ENCODE measurements at regions not wholly inside any gene's neighbourhood (a gene's known extent, or its start where the extent isn't known, plus 50 kb on each side); places are given as distances from the start of the nearest gene placed in this dataset.

DNA sequence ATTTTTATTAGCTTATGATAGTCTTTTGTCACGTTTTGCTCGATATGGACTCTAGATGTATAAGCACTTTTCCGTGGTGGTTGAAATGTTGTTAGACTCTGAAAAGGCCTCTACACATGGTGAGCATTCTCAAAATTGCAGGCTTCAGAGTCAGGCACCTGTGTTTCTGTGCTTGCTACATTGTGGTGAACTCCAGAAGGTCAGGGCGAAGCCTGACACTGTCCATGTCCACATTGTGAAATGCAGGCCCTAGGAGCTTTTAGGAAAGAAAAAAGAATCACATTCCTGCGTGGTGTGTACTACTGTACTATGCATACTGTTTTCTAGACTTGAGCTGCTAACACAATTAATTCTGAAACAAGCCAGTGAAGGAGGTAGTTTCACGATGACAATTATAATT, 86.3 kb downstream of the HS3ST1 start:
- H3K27me3 Mint-ChIP-seq = no peaks in the 10 kb centered on the region
- H3K27ac Mint-ChIP-seq = no peak overlapping the region
- no peaks in the 10 kb centered on the region for H3K9me3 Mint-ChIP-seq
- ATAC-seq = no peak
- no peak overlapping the region for H3K4me3 Mint-ChIP-seq
- peaks cover 49% of the 10 kb centered on the region for H3K4me1 Mint-ChIP-seq
- no peaks in the 10 kb centered on the region for H3K36me3 Mint-ChIP-seq

DNA sequence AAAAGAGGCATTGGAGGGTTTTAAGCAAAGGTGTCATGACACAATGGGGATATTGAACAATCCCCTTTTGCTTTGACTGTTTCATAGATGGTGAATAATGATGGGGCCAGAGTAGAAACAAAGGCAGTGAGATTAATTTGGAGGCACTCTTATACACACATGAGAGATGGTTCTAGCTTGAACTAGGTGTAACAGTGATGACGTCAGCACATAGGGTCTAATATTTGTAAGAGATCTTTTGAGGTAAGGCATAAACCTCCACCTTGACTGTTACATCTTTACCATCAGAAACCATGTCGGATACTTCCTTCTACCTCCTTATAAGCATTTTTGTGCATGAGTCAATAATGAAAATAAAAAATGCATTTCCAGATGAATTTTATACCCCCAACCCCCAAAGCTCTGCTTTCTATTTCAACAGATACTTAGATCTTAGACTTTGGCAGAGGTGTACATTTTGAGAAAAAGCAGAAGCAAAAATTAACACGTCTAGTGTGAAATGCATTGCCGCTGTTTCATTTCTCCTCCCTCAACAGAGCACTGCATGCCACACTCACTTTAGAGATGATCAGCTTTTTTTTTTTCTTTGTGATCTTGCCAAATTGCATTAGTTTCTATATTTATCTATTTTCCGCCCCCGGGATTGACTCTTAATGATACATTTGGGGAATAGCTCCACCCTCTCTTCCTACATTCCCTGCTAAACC, 87.2 kb downstream of the HS3ST1 start:
- Mint-ChIP-seq H3K9me3 (no peaks in the 10 kb centered on the region), H3K4me3 (no peak overlapping the region), H3K27me3 (no peaks in the 10 kb centered on the region), H3K4me1 (peaks cover 58% of the 10 kb centered on the region), H3K36me3 (no peaks in the 10 kb centered on the region), H3K27ac (peak overlapping the region; percentile 5)
- peak; percentile 46 for ATAC-seq

DNA sequence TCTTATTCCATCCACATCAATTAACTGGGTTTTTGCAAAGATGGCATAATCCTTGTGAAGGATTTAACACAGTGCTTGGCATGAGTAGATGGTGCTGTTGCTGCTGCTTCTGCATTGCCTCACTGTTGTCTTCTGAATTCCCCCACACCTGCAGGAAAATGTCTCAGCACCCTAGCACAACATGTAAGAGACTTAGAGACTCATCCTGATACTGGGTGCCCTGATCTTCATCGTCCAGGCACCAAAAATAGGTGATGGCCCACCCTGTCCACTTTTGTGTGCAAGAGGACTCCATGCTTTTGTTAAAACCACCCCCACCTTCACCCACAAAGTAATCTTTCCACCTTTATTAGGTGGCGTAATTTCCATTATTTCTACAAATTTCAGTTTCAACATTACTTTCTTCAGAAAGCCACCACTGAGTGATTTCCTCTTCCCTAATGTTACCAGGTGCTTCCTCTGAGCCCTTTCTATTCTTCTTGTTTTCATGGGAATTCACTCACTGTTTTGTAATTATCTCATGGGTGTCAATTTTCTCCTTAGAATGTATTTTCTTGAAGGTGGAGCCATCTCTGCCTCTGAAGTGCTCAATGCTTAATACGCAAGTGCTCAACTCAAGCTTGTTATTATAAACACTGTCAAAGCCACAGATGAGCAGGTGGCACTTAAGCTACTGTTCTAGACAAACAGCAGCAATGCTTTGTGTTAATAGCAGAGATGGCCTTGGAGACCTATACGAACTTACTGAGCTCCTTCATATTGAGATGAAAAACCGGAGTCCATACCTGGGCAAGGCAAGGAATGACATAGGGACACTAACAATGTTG, 89.5 kb downstream of the HS3ST1 start:
- H3K27ac Mint-ChIP-seq = peak overlapping the region; percentile 62

DNA sequence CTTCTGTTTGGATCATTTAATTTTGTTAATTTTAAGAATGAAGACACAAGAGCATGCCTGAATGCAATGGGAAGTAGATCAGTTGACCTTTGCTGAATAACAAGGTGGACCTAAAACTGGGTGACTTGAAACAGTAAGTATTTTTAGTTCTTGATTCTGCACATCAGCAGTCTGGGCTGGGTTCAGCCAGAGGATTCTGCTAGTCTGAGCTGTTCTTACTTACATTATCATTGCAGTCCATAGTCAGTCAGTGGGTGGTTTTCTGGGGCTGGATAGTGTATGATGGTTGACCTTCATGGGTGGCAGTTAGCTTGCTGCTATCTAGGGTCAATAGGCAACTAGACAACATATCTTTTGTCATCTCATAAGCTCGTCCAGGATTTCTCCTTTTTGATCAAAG, 91.4 kb downstream of the HS3ST1 start:
- Mint-ChIP-seq H3K9me3 (no peaks in the 10 kb centered on the region), H3K27ac (peak overlapping the region; percentile 0)

More for the DNA sequence above, 89.5 kb downstream of the HS3ST1 start:
- Mint-ChIP-seq H3K4me1 (peaks cover 58% of the 10 kb centered on the region), H3K9me3 (no peaks in the 10 kb centered on the region), H3K36me3 (no peaks in the 10 kb centered on the region), H3K27me3 (no peaks in the 10 kb centered on the region), H3K4me3 (no peak overlapping the region)
- peak; percentile 82 for ATAC-seq

DNA sequence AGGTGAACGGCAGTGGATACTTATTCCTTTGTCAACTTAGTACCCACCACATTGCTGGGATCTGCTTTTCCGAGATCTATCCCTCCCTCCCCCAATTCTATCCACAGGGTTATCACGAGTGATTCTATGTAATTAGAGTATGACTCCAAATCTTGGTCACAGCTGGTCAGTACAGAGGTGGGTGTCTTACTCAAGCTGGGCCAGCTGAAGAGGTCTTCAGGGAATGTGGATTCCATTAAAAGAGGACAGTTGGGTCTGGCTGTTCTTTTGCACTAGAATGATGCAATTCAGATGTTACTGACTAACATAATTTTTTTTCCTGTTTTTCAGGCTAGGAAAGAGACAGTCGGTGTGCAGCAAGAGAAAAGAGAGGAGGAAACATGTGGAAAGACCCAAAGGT, 92.3 kb downstream of the HS3ST1 start:
- H3K9me3 Mint-ChIP-seq = no peaks in the 10 kb centered on the region
- peaks cover 41% of the 10 kb centered on the region for H3K4me1 Mint-ChIP-seq
- no peak for ATAC-seq
- no peaks in the 10 kb centered on the region for H3K36me3 Mint-ChIP-seq
- no peaks in the 10 kb centered on the region for H3K27me3 Mint-ChIP-seq
- H3K4me3 Mint-ChIP-seq = no peak overlapping the region
- peak overlapping the region; percentile 0 for H3K27ac Mint-ChIP-seq

More for the DNA sequence above, 91.4 kb downstream of the HS3ST1 start:
- peaks cover 49% of the 10 kb centered on the region for H3K4me1 Mint-ChIP-seq
- no peaks in the 10 kb centered on the region for H3K36me3 Mint-ChIP-seq
- no peak for ATAC-seq
- H3K27me3 Mint-ChIP-seq = no peaks in the 10 kb centered on the region
- no peak overlapping the region for H3K4me3 Mint-ChIP-seq

DNA sequence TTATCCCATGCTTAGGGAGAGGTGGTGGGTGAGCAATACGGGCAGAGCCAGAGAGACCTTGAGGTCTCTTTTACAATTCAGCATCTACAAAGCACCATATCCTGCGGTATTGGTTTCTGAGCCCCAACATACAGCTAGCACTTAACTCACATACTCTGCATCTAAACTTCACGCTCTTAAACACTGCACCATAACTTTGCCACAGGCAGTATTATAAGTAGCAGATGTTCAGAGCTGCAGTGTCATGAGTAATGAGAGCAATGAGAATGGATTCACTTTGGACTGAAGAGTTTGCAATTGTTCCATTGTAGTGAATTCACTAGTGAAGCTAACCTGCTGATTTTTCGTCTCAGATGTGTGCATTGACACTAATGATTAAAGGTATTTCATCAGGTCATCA, 93.8 kb downstream of the HS3ST1 start:
- no peaks in the 10 kb centered on the region for H3K36me3 Mint-ChIP-seq
- no peak for ATAC-seq

DNA sequence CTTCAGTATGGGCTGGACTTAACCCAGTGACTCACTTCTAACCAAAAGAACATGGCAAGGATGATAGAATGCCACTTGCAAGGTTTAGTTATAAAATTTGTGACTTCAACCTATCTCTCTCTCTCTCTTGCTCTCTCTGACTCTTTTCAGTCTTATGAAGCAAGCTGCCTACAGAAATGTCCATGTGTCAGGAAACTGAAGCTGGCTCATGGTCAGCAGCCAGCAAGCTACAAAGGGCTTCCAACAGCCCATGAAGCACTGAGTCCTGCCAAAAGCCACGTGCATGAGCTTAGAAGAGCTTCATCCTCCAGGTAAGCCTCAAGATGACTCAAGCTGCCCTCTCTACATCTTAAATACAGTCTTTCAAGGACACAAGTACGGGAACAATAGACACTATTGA, 100.3 kb downstream of the HS3ST1 start:
- peaks cover 11% of the 10 kb centered on the region for H3K36me3 Mint-ChIP-seq
- peaks cover 8% of the 10 kb centered on the region for H3K9me3 Mint-ChIP-seq
- H3K4me3 Mint-ChIP-seq = no peak overlapping the region
- no peak overlapping the region for H3K27ac Mint-ChIP-seq
- H3K4me1 Mint-ChIP-seq = peaks cover 6% of the 10 kb centered on the region
- no peak for ATAC-seq
- no peaks in the 10 kb centered on the region for H3K27me3 Mint-ChIP-seq

More for the DNA sequence above, 93.8 kb downstream of the HS3ST1 start:
- Mint-ChIP-seq H3K27me3 (no peaks in the 10 kb centered on the region), H3K27ac (no peak overlapping the region), H3K4me3 (no peak overlapping the region), H3K4me1 (peaks cover 26% of the 10 kb centered on the region), H3K9me3 (no peaks in the 10 kb centered on the region)

DNA sequence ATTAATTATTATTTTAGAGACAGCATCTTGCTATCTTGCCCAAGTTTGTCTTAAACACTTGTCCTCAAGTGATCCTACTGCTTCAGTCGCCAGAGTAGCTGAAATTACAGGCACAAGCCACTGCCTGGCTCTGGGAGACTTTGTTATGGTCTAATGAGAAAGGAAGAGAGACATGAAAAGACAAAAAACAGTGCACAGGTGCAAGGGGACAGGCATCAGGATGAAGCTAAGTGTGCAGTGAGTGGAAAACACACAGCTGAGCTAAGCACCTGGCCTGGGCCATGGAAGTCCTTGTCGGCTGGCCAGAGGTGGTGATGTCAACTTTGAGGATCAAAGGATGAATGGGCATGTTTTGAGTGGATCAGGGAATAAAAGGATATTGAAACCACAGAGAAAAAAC, 102.7 kb downstream of the HS3ST1 start:
- Mint-ChIP-seq H3K36me3 (peaks cover 17% of the 10 kb centered on the region), H3K4me1 (peaks cover 6% of the 10 kb centered on the region), H3K27ac (no peak overlapping the region), H3K9me3 (peaks cover 24% of the 10 kb centered on the region), H3K4me3 (no peak overlapping the region), H3K27me3 (no peaks in the 10 kb centered on the region)
- no peak for ATAC-seq

DNA sequence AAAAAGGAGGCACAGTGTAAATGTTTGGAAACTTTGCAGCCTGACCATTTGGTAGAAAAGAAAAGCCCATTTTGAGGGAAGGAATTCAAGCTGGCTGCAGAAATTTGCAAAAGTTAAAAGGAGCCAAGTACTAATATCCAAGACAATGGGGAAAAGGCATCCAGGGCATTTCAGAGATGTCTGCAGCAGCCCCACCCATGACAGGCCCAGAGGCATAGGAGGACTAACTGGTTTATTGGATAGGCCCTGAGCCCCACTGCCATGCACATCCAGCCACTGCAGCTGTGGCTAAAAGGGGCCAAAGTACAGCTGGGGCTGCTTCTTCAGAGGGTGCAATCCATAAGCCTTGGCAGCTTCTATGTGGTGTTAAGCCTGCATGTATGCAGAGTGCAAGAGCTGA, 104.9 kb downstream of the HS3ST1 start:
- Mint-ChIP-seq H3K4me3 (no peak overlapping the region), H3K4me1 (peaks cover 6% of the 10 kb centered on the region), H3K27me3 (no peaks in the 10 kb centered on the region), H3K36me3 (peaks cover 17% of the 10 kb centered on the region), H3K27ac (no peak overlapping the region), H3K9me3 (peaks cover 24% of the 10 kb centered on the region)
- no peak for ATAC-seq

DNA sequence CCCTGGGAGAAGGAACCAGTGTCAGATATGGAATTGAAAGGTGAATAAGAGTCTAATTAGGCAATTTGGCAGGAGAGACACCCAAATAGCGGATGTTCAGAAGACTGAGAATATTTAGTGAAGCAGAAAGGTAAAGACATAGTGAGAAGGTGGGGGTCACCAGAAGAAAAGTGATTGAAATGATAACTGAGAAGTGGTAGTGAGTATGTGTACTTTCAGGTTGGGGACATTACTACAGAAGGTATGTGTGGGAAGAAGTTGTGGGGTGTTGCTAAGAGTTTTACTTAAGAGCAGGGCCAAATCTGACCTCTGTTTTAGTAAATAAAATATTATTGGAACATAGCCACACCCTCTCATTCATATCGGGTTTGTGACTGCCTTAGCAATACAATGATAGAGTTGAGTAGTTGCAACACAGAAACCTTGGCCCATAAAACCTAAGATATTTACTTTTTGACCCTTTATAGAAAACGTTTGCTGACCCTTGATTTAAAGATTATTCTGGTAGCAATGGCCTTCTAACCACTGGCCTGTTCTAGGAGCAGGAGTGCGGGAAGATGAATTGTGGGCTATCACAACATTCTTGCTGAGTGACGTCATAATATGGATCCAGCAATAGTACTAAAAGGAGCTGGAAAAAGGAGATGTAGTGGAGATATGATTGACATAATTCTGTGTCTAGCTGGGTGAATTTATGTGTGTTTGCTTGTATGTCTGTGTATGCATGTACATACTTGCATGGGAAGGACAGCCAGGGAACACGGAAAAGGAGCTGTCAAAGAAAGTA, 115.3 kb downstream of the HS3ST1 start:
- H3K4me3 Mint-ChIP-seq = no peak overlapping the region
- peaks cover 9% of the 10 kb centered on the region for H3K36me3 Mint-ChIP-seq

DNA sequence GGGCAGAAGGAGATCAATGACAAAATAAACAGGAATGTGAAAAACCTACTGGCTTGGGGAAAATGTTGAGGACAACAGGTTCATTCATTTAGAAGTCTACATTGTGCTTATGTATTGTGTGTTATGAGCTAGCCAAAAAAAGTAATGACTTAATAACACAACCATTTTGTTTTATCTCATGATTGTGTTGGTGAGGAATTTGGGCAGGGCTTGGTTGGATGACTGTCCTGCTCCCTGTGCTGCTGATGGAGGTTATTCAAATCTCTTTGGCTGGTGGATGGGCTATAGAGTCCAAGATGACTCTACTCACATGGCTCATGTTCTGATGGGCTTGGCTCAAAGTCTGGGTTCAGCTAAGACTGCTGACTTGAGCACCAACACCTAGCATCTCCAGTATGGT, 116.3 kb downstream of the HS3ST1 start:
- H3K27me3 Mint-ChIP-seq = no peaks in the 10 kb centered on the region
- H3K27ac Mint-ChIP-seq = no peak overlapping the region
- peaks cover 14% of the 10 kb centered on the region for H3K9me3 Mint-ChIP-seq
- H3K4me1 Mint-ChIP-seq = peaks cover 8% of the 10 kb centered on the region
- H3K4me3 Mint-ChIP-seq = no peak overlapping the region
- H3K36me3 Mint-ChIP-seq = peaks cover 5% of the 10 kb centered on the region
- ATAC-seq = no peak

More for the DNA sequence above, 115.3 kb downstream of the HS3ST1 start:
- no peak overlapping the region for H3K27ac Mint-ChIP-seq
- peaks cover 17% of the 10 kb centered on the region for H3K9me3 Mint-ChIP-seq
- no peaks in the 10 kb centered on the region for H3K27me3 Mint-ChIP-seq
- ATAC-seq = no peak
- H3K4me1 Mint-ChIP-seq = peaks cover 15% of the 10 kb centered on the region

DNA sequence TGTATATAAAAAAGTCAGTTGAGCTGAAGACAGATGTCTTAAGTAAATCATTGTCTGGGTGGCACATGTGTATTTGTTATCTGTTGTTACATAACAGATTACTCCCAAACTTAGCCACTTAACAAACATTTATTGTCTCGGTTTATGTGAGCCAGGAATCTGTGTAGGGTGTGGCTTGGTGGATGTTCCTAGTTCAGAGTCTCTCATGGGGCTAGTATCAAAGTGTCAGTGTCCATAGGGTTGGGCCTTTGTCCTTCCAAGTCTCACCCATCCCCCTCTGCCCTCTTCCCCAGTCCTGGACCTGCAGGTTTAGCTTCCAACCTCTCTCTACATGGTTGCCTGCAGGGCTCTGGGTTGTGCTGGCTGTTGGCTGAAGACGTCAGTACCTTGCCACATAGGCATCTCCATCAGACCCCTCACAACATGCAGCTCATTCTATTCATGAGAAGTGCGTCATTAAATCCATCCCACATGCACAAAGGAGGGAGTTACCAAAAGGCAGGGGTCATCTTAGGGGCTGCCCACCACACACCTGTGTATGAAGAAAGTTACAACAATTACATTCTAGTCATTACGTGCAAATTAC, 127.5 kb downstream of the HS3ST1 start:
- ATAC-seq = no peak
- Mint-ChIP-seq H3K4me1 (peaks cover 13% of the 10 kb centered on the region), H3K4me3 (no peak overlapping the region), H3K9me3 (peaks cover 2% of the 10 kb centered on the region), H3K27ac (no peak overlapping the region), H3K27me3 (no peaks in the 10 kb centered on the region), H3K36me3 (no peaks in the 10 kb centered on the region)

DNA sequence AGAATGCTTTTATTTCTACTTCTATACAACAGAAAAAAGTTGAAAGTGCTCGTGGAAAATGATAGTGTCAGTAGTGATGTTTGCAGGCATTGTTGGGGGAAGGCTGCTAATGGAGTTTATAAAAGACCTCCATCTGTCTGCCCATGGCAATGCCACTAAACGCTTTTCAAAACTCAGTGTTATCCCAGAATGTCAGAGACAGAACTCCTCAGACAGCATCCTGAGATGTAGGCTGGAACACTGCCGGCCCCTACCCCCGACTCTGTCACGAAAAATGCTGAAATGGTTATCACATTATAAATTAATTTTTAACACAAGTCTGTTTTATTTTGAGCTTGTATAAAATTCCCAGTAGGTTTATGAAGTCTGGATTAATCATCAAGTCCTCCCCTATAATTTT, 128.9 kb downstream of the HS3ST1 start:
- Mint-ChIP-seq H3K9me3 (peaks cover 2% of the 10 kb centered on the region), H3K4me3 (no peak overlapping the region), H3K27me3 (no peaks in the 10 kb centered on the region), H3K36me3 (no peaks in the 10 kb centered on the region), H3K27ac (no peak overlapping the region), H3K4me1 (peaks cover 21% of the 10 kb centered on the region)
- no peak for ATAC-seq

DNA sequence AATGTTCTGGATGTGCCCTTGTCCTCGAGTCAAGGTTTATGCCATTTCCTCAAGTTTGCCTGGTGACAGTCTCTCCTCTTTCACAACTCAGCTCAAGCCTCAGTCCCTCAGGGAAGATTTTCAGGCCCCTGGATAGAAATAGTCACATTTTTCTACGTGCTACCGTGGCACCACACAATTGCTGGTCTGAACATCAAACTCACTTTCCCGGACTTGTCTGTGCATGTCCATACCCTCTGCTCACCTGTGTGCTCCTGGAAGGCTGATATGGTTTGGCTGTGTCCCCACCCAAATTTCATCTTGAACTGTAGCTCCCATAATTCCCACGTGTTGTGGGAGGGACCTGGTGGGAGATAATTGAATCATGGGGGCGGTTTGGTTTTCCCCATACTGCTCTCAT, 129.7 kb downstream of the HS3ST1 start:
- no peak for ATAC-seq
- peaks cover 2% of the 10 kb centered on the region for H3K9me3 Mint-ChIP-seq
- H3K36me3 Mint-ChIP-seq = no peaks in the 10 kb centered on the region
- H3K27ac Mint-ChIP-seq = no peak overlapping the region
- H3K4me1 Mint-ChIP-seq = peaks cover 21% of the 10 kb centered on the region
- no peaks in the 10 kb centered on the region for H3K27me3 Mint-ChIP-seq
- H3K4me3 Mint-ChIP-seq = no peak overlapping the region

DNA sequence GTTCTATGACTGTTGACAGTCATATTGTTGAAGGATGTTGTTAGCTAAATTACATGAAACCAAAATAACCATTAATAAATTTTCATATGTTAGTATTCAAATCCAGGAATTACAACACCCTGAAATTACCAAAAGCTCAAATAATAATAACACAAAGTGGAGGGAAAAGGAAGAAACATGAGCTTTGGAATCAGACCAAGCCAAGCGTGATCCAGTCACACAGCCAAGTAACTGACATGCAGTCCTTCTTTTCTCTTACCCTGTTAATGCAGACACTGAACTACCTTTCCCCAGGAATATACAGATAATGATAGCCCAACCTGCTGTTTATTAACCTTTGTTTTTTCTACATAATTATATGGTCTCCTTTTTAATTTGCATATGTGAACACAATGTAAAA, 130.2 kb downstream of the HS3ST1 start:
- peaks cover 21% of the 10 kb centered on the region for H3K4me1 Mint-ChIP-seq

More for the DNA sequence above, 130.2 kb downstream of the HS3ST1 start:
- no peak overlapping the region for H3K27ac Mint-ChIP-seq
- no peaks in the 10 kb centered on the region for H3K36me3 Mint-ChIP-seq
- peaks cover 2% of the 10 kb centered on the region for H3K9me3 Mint-ChIP-seq
- H3K27me3 Mint-ChIP-seq = no peaks in the 10 kb centered on the region
- no peak overlapping the region for H3K4me3 Mint-ChIP-seq
- ATAC-seq = no peak

Data from stimulated activated memory B cell treated with anti-CD40 and anti-IgM and Interleukin-4, amounts not matched to agents 10 μg/mL and 1 μg/mL and 100 μg/mL, for 72 hours (primary cell).